ENCODE measurements at regions not wholly inside any gene's neighbourhood (a gene's known extent, or its start where the extent isn't known, plus 50 kb on each side); places are given as distances from the start of the nearest gene placed in this dataset.

DNA sequence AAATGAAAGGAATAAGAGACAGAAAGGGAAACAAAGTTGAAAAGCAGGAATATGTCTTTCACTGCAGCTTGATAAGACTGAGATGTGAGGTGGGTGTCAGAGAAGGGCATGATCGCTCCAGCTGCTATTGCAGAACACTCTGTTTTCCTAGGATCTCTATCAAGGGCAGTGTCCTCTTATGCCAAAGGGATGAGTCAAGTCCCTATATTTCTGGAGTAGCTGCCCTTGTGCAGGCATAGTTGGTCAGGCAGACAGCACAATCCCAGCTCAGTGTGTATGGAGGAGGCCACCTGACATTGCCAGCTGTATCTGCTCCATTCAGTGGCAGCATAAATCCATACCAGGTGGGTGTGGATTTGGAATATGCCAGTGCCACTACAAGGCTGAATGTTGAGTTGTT lies 101.6 kb downstream of the DAD1 start:
- no peak for TF ChIP-seq OSR1 (CRISPR knock-in tag; IDR thresholded peaks at IDR 0.05)
- TF ChIP-seq, protein P1, sequence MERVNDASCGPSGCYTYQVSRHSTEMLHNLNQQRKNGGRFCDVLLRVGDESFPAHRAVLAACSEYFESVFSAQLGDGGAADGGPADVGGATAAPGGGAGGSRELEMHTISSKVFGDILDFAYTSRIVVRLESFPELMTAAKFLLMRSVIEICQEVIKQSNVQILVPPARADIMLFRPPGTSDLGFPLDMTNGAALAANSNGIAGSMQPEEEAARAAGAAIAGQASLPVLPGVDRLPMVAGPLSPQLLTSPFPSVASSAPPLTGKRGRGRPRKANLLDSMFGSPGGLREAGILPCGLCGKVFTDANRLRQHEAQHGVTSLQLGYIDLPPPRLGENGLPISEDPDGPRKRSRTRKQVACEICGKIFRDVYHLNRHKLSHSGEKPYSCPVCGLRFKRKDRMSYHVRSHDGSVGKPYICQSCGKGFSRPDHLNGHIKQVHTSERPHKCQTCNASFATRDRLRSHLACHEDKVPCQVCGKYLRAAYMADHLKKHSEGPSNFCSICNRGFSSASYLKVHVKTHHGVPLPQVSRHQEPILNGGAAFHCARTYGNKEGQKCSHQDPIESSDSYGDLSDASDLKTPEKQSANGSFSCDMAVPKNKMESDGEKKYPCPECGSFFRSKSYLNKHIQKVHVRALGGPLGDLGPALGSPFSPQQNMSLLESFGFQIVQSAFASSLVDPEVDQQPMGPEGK (CRISPR knock-in tag; IDR thresholded peaks at IDR 0.05; ENCODE audit: borderline replicate concordance) = no peak
- no peak for TF ChIP-seq ARNTL (CRISPR knock-in tag; IDR thresholded peaks at IDR 0.05; ENCODE audit: borderline replicate concordance, low read depth)
- no peak for TF ChIP-seq ZC3H10 (CRISPR knock-in tag; IDR thresholded peaks at IDR 0.05)
